ENCODE measurements at regions not wholly inside any gene's neighbourhood (a gene's known extent, or its start where the extent isn't known, plus 50 kb on each side); places are given as distances from the start of the nearest gene placed in this dataset.

GRCh38 chr14:53885136-53885640 lies 71.4 kb downstream of the BMP4 start:
- Histone ChIP-seq H3K9me3 (no peaks in the 10 kb centered on the region), H3K27ac (no peak overlapping the region), H3K36me3 (no peaks in the 10 kb centered on the region), H3K4me3 (no peak overlapping the region), H3K4me1 (peaks cover 3% of the 10 kb centered on the region), H3K27me3 (no peaks in the 10 kb centered on the region)
- intact Hi-C loops (cut with DNase I), result no loop called here
- DNase-seq (no peak), ATAC-seq (no peak)
- TF ChIP-seq CTCF (IDR thresholded peaks at IDR 0.05), result no peak

DNA sequence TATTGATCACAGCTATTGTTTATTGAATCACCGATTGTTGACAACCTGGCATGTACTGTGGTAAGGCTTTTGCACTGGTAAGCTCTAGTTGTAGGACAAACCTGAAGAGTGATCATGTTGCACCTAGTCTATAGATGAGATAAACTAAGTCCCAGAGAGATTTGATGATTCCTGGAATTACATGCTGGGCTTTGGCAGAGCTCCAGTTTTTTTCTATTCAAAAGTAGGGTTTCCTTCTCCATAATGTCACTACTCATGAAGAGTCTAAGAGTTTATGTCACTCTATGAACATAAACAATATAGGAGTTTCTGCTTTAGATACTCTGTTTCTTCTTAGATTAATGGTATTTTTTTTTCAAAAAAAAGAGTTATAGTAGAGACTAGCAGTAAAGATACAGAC lies 72.0 kb downstream of the BMP4 start:
- no peak overlapping the region for H3K4me3 ChIP-seq
- TF ChIP-seq CTCF (IDR thresholded peaks at IDR 0.05), result no peak

GRCh38 chr14:53883739-53884138 lies 72.9 kb downstream of the BMP4 start:
- Histone ChIP-seq H3K4me3 (no peak overlapping the region), H3K27ac (no peak overlapping the region), H3K27me3 (no peaks in the 10 kb centered on the region), H3K36me3 (no peaks in the 10 kb centered on the region), H3K4me1 (peaks cover 3% of the 10 kb centered on the region), H3K9me3 (no peaks in the 10 kb centered on the region)
- TF ChIP-seq CTCF (IDR thresholded peaks at IDR 0.05), result no peak
- intact Hi-C loops (cut with DNase I), result no loop called here
- ATAC-seq (no peak), DNase-seq (no peak)

More for the DNA sequence above, 72.0 kb downstream of the BMP4 start:
- peaks cover 3% of the 10 kb centered on the region for H3K4me1 ChIP-seq
- H3K27ac ChIP-seq, result no peak overlapping the region
- ATAC-seq (no peak), DNase-seq (no peak)
- no peaks in the 10 kb centered on the region for H3K27me3 ChIP-seq
- no peaks in the 10 kb centered on the region for H3K9me3 ChIP-seq
- no peaks in the 10 kb centered on the region for H3K36me3 ChIP-seq
- intact Hi-C loops (cut with DNase I), result no loop called here

DNA sequence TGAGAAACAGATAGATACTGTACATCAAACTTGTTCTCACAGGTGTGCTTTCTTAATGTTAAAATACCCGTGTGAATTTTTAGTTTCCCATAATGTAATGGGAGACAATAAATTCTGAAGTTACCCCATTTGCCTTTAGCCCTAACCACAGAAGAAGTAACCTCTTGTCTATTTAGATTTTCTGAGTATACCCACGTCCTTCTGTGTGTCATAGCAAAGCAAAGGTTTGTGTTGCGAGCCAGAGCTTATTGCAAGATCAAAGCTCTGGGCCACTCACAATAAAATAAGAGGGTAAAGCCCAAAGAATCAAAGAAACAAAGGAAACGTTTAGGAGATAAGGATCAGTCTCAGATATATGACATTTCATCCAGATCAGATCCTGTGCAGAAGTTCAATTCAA lies 73.9 kb downstream of the BMP4 start:
- Histone ChIP-seq H3K27ac (no peak overlapping the region), H3K36me3 (no peaks in the 10 kb centered on the region), H3K4me1 (peaks cover 3% of the 10 kb centered on the region), H3K9me3 (no peaks in the 10 kb centered on the region), H3K4me3 (no peak overlapping the region), H3K27me3 (no peaks in the 10 kb centered on the region)
- no peak for TF ChIP-seq CTCF (IDR thresholded peaks at IDR 0.05)
- intact Hi-C loops (cut with DNase I), result no loop called here
- ATAC-seq (no peak), DNase-seq (no peak)

GRCh38 chr14:53881921-53882320 lies 74.7 kb downstream of the BMP4 start:
- DNase-seq (no peak), ATAC-seq (no peak)
- Histone ChIP-seq H3K27me3 (no peaks in the 10 kb centered on the region), H3K4me3 (no peak overlapping the region), H3K36me3 (no peaks in the 10 kb centered on the region), H3K27ac (no peak overlapping the region), H3K4me1 (peaks cover 3% of the 10 kb centered on the region), H3K9me3 (no peaks in the 10 kb centered on the region)
- no peak for TF ChIP-seq CTCF (IDR thresholded peaks at IDR 0.05)
- intact Hi-C loops (cut with DNase I), result no loop called here

Data from upper lobe of right lung (tissue), 1 donor.